ENCODE measurements at regions not wholly inside any gene's neighbourhood (a gene's known extent, or its start where the extent isn't known, plus 50 kb on each side); places are given as distances from the start of the nearest gene placed in this dataset.
"Not testable (repeated sequence)": the region's sequence is repeated elsewhere in the genome, so short reads cannot be mapped to it uniquely, and the experiment has no call there.

DNA sequence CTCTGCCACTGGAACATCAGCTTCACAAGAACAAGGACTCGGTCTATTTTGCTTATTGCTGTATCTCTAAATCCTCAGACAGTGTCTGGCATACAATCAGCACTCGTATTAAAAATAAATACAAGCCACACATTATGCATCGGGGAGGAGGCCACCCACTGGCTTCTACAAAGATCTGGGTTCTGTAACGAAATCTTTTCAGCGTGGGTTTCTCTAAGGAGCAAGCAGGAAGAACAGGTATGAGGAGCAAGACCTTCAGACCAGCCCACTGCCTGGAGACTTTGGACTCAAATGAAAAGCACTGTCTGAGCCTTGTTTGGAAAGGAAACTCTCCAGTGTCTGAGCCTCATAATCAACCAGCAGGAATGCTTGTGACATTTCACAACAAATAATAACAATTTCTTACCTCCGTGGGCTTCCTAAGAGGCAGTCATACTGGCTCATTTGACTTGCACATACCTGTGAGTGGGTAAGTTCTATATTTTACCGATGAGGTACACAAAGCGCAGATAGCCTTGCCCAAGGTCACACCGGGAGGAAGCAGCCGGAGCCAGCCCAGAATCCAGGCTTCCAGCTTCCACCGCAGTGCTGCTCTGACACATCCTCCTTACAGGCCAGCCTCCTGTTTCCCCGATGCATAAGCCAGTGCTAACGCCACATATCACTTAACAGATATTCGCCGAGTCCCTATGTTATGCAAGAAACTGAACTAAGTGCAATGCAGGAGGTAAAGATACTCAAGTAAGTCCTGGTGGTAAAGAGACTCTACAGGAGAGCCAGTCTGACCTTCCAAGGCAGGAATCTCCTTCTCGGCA, 118.6 kb upstream of the TNRC6C start:
- no peak for DNase-seq (ENCODE audit: low read depth)
- H3K27me3 ChIP-seq (ENCODE audit: control insufficient read depth, insufficient read depth, low read length) = no peaks in the 10 kb centered on the region
- H3K4me3 ChIP-seq (ENCODE audit: low read depth, low read length) = no peak overlapping the region
- TF ChIP-seq, protein P1, sequence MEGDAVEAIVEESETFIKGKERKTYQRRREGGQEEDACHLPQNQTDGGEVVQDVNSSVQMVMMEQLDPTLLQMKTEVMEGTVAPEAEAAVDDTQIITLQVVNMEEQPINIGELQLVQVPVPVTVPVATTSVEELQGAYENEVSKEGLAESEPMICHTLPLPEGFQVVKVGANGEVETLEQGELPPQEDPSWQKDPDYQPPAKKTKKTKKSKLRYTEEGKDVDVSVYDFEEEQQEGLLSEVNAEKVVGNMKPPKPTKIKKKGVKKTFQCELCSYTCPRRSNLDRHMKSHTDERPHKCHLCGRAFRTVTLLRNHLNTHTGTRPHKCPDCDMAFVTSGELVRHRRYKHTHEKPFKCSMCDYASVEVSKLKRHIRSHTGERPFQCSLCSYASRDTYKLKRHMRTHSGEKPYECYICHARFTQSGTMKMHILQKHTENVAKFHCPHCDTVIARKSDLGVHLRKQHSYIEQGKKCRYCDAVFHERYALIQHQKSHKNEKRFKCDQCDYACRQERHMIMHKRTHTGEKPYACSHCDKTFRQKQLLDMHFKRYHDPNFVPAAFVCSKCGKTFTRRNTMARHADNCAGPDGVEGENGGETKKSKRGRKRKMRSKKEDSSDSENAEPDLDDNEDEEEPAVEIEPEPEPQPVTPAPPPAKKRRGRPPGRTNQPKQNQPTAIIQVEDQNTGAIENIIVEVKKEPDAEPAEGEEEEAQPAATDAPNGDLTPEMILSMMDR (IDR thresholded peaks at IDR 0.05; ENCODE audit: insufficient read depth, low read length, poor library complexity, severe bottlenecking) = no peak
- H3K36me3 ChIP-seq (ENCODE audit: control insufficient read depth, insufficient read depth, low read length) = no peaks in the 10 kb centered on the region

DNA sequence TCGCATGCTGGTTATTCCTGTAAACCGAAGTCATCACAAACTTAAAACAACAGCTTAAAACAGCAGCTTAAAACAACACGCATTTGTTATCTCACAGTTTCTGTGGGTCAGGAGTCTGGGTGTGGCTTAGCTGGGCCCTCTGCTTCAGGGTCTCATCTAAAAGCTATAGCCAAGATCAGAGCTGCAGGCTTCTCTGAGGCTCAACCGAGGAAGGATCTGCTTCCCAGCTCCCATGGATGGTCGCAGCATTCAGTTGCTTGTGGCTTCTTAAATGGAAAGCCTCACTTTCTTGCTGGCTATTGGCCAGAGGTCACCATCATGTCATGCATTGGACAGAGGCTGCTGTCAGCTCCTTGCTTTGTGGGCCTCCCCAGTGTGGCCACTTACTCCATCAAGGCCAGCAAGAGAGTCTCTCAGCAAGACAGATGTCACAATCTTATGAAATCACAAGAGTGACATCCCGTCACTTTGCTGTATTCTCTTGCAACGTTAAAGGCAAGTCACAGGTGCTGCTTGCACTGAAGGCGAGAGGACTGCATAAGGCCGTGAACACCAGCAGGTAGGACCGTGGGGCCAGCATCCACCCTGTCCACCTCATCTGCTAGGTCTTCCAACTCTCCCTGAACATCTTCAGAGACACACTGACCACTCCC, 117.9 kb upstream of the TNRC6C start:
- no peak overlapping the region for H3K4me3 ChIP-seq (ENCODE audit: low read depth, low read length)
- TF ChIP-seq, protein P1 (IDR thresholded peaks at IDR 0.05; ENCODE audit: insufficient read depth, low read length, poor library complexity, severe bottlenecking) = no peak
- H3K27me3 ChIP-seq (ENCODE audit: control insufficient read depth, insufficient read depth, low read length) = no peaks in the 10 kb centered on the region
- DNase-seq (ENCODE audit: low read depth) = no peak
- H3K36me3 ChIP-seq (ENCODE audit: control insufficient read depth, insufficient read depth, low read length) = no peaks in the 10 kb centered on the region

DNA sequence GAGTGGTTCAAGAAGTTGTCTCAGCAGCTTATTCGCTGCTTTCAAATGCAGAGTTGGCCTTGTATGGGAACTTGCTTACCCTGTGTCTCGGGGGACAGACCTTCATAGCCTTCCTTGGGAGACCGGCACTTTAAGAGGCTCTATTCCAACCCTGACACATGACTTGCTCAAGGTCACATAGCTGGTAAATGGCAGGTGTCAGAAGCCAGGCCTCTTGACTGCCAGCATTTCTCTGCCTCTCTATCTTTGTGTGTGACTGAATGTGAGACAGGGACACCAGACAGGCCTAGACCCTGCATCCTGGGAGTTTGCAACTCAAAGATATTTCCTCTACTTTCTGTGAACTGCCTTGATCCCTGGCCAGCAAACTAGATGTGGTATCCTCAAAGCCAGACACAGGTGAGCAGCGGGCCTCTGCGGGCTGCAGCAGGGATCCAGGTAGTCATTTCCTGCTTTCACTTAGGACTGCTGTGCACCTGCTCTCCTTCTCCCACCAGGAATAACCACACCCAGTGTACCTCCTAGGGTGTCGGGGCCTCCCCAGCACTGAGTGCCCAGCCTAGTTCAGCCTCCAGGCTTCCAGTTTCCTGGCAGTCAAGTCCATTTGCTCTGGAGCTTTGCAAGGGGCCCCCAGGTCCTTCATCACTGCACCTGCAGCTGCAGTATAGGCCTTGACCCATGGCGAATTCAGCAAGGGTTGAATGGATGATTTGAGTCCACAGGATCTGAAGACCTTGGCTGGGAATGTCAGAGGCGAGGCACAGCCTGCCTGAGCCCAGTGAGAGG, 116.6 kb upstream of the TNRC6C start:
- no peaks in the 10 kb centered on the region for H3K36me3 ChIP-seq (ENCODE audit: control insufficient read depth, insufficient read depth, low read length)
- TF ChIP-seq, protein P1 (IDR thresholded peaks at IDR 0.05; ENCODE audit: insufficient read depth, low read length, poor library complexity, severe bottlenecking) = no peak
- no peak overlapping the region for H3K4me3 ChIP-seq (ENCODE audit: low read depth, low read length)
- no peak for DNase-seq (ENCODE audit: low read depth)
- peaks cover 3% of the 10 kb centered on the region for H3K27me3 ChIP-seq (ENCODE audit: control insufficient read depth, insufficient read depth, low read length)

DNA sequence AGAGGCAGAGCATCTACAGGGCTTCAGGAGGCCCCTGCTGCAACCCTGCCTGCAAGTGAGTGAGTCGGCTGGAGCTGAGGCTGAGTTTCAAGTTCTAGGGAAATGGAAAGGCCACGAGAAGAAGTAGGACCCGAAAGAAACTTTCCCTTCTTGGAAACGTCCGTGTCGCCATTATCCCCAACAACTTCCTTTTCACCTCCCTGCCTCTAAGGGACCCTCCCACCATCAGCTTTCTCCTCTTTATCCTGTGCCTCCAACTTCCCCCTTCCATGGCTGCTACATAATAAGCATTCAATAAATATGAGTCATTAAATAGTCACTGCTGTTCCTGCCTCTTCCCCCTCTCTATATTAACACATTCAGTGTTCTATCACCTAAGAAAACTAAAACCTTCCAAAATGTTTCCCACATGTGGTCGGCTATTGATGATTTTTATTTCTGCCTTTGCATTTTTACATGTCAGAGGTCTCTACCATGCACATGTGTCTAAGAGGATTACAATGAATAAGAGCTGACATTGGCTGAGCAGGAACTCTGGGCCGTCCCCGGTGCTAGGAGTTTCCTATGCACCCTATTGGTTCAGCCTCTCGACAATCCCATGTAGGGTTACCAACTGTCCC, 115.9 kb upstream of the TNRC6C start:
- TF ChIP-seq, protein P1 (IDR thresholded peaks at IDR 0.05; ENCODE audit: insufficient read depth, low read length, poor library complexity, severe bottlenecking) = no peak
- no peak for DNase-seq (ENCODE audit: low read depth)
- Histone ChIP-seq H3K4me3 (ENCODE audit: low read depth, low read length) (no peak overlapping the region), H3K27me3 (ENCODE audit: control insufficient read depth, insufficient read depth, low read length) (peaks cover 3% of the 10 kb centered on the region), H3K36me3 (ENCODE audit: control insufficient read depth, insufficient read depth, low read length) (no peaks in the 10 kb centered on the region)

DNA sequence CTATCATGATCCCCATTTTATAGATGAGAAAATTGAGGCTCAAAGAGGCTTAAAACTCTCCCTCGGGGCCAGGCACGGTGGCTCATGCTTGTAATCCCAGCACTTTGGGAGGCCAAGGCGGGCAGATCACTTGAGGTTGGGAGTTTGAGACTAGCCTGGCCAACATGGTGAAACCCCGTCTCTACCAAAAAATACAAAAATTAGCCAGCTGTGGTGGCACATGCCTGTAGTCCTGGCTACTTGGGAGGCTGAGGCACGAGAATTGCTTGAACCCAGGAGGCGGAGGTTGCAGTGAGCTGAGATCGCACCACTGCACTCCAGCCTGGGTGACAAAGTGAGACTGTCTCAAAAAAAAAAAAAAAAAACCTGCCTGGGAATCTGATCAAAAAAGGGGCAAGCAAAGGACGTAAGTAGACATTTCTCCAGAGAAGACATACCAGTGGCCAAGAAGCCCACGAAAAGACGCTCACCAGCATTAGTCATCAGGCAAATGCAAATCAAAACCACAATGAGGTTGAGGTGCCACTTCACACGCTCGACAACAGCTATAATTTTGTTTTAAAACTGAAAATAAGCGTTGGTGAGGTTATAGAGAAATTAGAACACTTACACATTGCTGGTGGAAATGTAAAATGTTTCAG, 115.1 kb upstream of the TNRC6C start:
- H3K27me3 ChIP-seq (ENCODE audit: control insufficient read depth, insufficient read depth, low read length); H3K4me3 ChIP-seq (ENCODE audit: low read depth, low read length); DNase-seq (ENCODE audit: low read depth); H3K36me3 ChIP-seq (ENCODE audit: control insufficient read depth, insufficient read depth, low read length): not testable (repeated sequence)
